HG03354 (cell line): ENCODE measurements at regions not wholly inside any gene's neighbourhood (a gene's known extent, or its start where the extent isn't known, plus 50 kb on each side); places are given as distances from the start of the nearest gene placed in this dataset.
A peak's percentile ranks its signal among the peaks of the same experiment; 100 is the strongest.

Experiments used
- ATAC-seq: cut with Tn5 transposase; IDR thresholded peaks from one replicate; pipeline ENCODE4 v1.9.1; 2021; ENCODE audit warnings: mild to moderate bottlenecking; ENCODE audit not compliant: unreplicated experiment, poor library complexity, severe bottlenecking

DNA sequence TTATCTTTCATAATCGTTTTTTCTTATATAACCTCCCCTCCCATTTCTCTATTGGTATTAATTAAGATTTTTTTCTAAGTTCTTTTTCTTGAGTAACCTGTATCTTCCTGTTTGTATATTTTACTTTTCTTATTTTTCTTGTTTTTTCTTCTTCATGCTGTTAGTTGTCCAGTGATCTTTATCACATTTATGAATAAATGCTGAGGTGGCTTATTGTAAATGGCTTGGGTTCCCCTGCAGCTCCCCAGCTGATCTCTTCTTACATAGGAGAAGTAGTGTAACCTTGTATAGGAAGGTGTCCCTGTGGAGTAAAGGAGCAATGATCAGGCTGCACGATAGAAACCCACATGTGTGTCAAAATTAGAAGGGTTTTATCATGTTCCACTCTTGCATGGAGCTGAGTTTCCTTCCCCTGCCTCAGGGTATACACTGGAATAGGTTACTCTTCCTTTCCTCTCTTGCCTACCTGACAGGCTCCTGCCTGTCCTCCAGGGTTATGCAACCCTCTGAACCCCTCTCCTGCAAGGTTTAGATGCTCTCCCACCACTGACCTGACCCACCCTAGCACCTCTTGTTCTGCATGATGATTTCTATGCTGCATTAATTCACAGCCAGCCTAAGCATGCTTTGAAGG is 334.8 kb upstream of the RGS6 start:
- peak; percentile 25 for ATAC-seq

GRCh38 chr14:71597955-71598660 is 334.1 kb upstream of the RGS6 start:
- peak; percentile 85 for ATAC-seq

- ATAC-seq, result no peak
These were observed 331.9 kb upstream of the RGS6 start for GRCh38 chr14:71600309-71600708.

DNA sequence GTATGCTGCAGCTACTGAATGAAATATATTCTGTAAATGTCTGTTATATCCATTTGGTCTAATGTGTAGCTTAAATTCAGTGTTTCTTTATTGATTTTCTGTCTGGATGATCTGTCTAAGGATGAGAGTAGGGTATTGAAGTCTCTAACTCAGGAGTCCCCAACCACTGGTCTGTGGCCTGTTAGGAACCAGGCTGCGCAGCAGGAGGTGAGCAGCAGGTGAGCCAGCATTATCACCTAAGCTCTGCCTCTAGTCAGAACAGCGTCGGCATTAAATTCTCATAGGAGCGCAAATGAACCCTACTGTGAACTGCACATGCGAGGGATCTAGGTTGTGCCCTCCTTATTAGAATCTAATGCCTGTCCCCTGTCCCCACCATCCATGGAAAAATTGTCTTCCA is 329.7 kb upstream of the RGS6 start:
- ATAC-seq, result no peak

DNA sequence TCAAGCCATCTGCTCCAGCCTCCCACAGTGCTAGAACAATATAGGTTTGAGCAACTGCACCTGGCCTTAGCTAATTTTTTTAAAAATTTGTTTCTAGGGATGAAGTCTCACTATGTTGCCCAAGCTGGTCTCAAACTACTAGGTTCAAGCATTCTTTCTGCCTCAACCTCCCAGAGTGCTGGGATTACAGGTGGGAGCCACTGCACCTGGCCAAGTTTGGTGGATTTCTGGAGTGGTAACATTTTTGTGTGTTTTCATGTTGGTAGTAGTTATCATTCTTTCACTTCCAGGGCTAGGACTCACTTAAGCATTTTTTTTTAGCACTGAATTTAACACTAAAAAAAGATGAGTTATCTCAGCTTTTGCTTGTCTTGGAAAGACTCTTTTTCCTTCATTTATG is 328.0 kb upstream of the RGS6 start:
- ATAC-seq, result no peak

GRCh38 chr14:71606064-71606463 is 326.2 kb upstream of the RGS6 start:
- ATAC-seq, result no peak

- ATAC-seq, result no peak
These were observed 325.7 kb upstream of the RGS6 start for GRCh38 chr14:71606575-71606974.

DNA sequence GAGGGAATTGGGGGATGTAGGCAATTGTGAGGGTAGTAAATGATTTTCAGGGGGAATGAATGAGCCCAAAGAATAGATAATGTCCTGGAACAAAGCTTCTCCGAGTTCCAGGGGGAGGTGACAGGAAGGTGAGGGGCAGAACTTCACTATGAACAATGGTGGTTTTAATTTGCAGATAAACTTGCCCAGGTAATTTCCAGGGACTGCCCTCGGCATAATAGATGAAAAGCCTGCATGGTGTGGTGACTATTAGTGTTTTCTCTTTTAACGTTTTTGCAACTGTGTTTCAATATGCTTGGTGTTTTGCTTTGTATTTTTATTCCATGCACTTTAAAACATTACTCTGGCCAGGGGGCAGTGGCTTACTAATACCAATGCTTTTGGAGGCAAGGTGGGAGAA is 325.2 kb upstream of the RGS6 start:
- ATAC-seq, result no peak

DNA sequence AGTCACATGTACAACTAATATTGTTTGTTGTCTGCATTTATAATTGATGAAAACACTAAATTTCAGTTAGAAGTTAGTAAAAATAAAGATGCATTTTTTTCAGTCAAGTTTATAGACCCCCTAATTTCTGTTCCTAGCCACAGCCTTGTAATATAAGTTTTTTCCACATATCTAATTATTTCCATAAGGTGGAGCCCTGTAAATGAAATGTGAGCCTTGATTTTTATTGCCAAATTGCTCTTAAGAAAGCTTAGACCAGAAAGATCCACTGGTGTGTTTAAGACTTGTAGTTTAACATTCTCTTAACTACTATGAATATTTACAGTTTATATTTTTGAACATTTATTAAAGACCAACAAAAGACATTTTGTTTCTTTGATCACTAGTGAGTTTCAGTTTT is 322.1 kb upstream of the RGS6 start:
- ATAC-seq, result no peak

DNA sequence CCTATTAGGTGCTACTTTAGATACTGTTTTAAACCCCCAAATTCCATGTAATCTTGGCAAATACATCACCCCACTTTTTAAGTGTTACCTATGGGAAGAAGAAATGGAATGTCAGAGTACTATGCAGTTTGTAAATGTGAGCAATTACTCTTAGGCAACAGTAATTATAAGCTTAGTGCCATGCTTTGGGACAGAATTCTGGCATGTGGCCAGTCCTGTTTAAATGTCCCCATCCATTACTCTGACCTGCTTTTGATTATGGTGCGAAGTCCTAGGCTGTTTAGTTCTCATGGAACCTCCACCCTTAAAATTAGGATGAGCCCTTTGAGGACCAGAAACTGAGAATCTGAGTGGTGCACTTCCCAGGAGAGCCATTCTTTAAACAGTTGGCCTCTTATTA is 321.4 kb upstream of the RGS6 start:
- no peak for ATAC-seq

DNA sequence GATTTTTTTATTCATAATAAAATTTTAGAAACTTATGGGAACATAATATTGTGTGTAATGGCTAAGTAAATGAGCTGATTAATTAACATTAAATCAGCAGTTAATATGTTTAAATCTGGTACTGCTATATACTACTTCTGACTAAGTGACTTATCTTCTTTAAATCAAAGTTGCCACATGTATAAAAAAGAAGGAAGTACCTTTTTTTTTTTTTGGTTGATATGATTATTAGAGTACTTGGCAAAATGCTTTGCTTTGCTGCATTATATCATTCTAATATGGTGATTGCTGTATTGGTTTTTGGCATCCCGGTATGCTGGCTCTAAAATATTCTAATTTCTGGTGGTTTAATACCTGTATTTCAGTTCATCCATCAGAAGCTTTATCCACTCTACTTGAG is 319.1 kb upstream of the RGS6 start:
- no peak for ATAC-seq

DNA sequence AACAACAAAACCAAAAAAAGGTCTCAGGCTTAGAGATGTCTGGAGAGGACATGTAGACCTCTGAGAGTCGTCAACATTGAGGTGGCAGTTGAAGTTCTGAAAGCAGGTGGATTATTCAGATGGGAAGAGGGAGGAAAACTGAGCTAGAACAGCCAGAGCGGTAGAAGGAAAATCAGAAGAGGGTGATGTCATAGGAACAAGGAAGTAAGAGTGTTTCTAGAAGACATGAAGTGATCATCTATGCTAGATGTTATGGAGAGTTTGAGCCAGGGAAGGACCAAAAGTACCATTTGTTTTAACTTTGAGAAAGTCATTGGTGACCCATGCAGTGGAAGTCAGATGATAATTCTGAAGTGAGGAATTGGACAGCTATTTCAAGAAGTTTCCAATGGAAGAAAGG is 316.2 kb upstream of the RGS6 start:
- no peak for ATAC-seq

DNA sequence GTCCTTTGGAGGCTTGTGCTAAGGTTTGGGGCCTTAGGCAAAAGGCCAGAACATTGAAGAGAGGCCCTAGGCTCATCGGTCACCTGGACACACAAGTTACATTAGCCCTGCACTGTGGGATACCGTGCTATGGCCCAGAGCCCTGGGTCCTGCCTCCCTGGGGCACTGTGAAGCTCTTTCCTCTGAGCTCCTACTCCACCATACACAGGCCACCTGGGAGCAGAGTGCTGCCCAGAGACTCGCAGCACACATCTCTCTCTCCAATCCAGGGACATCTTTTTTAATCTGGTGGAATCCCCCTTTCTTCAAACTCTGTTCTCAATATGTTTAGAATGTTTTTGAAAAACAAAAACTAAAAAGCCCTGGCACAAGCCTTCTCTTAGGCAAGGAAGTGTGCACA is 314.2 kb upstream of the RGS6 start:
- peak; percentile 45 for ATAC-seq

- ATAC-seq, result no peak
These were observed 313.5 kb upstream of the RGS6 start for GRCh38 chr14:71618716-71619115.

DNA sequence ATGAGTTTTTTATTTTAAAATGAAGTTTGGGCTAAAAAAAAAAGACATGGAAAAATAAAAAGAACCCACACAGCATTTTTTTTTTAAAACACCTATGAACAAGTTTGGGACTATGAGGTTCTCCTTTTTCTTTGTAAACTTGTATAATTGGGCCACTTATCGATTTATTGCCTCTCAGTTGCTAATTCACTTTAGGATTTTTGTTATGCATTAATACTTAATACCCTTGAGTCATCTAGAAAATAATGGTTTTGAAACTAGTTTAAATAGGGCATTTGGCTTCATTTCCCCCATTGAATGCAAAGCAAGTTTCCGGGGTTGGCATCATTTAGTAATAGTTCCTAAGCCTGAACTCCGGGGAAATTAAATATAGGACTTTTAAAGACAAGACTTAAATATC is 312.8 kb upstream of the RGS6 start:
- ATAC-seq, result no peak

DNA sequence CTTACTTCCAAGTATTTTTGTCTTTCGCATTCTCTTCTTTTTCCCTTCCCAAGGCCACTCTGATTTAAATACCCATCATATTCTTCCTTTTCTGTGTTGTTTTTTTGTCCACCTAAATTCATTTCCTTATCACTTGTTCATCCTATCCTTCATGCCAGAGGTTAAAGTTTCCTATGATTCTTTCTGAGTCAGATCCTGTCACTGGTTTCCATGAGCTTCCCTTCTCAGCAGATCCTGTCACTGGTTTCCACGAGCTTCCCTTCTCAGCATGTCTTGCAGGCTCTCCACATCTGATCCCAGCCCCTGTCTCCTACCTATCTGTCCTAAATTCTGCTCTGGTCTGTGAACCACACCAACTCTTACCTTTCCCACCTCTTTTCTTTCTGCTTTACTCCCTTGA is 311.8 kb upstream of the RGS6 start:
- ATAC-seq, result no peak

- ATAC-seq, result no peak
These were observed 311.0 kb upstream of the RGS6 start for GRCh38 chr14:71621276-71621675.

DNA sequence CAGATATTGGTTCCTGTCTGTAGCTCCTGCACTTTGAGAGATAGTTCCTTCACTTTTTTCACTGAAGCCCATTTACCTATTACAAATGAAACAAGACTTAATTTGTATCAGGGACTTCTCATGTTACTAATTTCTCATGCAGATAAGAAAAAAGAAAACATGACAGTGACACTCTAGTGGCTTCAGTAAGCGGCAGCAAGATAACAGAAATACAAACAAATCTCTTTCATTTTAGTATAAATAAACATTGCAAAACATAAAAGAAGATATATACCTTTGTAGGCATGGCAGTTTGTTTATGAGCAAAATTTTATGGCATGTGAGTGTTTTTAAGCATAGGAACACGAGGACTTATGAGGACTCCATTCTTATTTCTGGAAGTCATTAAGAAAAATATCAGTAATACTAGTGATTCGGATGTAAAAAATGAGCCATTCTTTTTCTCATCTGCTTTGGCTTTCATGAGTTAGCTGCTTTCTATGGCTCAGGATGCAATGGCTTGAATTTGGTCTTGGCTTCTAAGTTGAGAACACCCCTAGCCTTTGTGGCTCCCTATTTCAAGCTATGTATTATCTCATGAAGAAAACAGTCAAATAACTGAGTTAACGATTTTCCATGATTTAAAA is 310.1 kb upstream of the RGS6 start:
- ATAC-seq, result no peak

DNA sequence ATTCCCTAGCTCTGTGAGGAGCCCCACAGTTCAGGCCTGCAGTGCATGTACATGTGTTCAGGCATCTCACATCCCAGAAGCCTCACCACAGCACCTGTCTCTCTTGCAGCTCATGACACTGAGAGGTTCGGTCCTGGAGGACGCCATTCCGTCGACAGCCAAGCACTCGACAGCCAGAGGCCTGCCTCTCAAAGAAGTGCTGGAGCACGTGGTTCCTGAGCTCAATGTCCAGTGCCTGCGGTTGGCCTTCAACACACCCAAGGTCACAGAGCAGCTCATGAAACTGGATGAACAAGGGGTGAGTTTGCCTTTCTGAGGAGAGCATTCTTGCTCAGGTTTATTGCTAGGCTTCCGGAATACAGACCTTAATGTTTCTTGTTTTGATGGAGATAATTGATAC is 308.3 kb upstream of the RGS6 start:
- ATAC-seq, result no peak

DNA sequence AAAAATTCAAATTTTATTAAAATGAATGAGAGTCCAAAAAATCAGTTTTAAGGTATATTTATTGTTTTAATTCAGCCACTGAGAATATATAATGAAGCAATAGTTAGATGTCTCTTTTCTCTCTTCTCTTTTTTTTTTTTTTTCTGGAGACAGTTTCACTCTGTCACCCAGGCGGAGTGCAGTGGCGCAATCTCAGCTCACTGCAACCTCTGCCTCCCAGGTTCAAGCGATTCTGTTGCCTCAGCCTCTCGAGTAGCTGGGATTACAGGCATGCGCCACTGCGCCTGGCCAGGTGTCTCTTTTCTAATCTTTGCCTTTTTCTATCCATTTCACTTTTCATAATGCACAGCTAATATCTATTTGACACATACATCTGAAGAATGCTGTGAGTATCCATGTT is 307.1 kb upstream of the RGS6 start:
- ATAC-seq, result no peak

DNA sequence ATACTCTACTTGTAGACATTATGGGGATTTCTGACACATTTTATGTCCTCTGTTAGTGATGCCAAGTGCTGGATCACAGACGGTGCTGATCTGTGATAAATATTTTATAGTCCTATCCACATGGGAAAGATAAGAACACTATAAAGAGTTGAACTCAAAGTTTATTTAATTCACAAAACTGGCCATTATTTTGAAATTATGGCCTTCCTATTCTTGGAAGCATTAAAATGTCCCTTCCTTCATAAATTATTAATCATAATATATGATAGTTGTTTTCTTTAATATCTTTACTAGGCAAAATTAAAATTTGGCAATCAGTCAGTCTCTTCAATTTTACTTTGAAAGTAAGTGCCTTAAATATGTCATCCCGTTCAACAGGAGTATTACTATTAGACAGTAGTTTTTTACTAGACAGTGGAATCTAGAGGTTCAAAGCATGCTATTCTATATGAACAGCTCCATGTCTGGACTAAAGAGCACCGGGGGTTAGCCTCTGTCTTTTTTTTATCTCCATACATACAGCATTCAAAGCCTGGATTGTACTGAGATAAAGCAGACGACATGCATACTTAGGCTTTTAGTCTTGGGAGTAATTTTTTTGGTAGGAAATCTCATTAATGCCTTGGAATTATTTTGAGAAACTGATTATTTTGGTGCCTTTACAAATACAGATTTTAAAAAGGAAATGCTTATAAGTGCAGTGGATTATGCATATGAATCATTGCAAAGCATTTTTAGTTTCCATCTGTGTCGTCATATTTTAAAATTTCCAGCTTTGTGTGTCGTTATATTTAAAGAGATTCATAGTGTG is 306.1 kb upstream of the RGS6 start:
- no peak for ATAC-seq
